ENCODE measurements at regions not wholly inside any gene's neighbourhood (a gene's known extent, or its start where the extent isn't known, plus 50 kb on each side); places are given as distances from the start of the nearest gene placed in this dataset.

GRCh38 chr5:12460493-12461261, 556.4 kb upstream of the CTNND2 start:
- no peak for FAIRE-seq

- FAIRE-seq: no peak
Observed at GRCh38 chr5:12459326-12459725, 555.1 kb upstream of the CTNND2 start.

GRCh38 chr5:12419075-12419474, 514.8 kb upstream of the CTNND2 start:
- no peak for FAIRE-seq

- no peak for FAIRE-seq
Observed at GRCh38 chr5:12413585-12413984, 509.3 kb upstream of the CTNND2 start.

- FAIRE-seq: no peak
Observed at GRCh38 chr5:12413075-12413474, 508.8 kb upstream of the CTNND2 start.

GRCh38 chr5:12399868-12400267, 495.6 kb upstream of the CTNND2 start:
- FAIRE-seq: no peak

- FAIRE-seq: no peak
Observed at GRCh38 chr5:12392246-12392645, 488.0 kb upstream of the CTNND2 start.

- no peak for FAIRE-seq
Observed at GRCh38 chr5:12385095-12385494, 480.8 kb upstream of the CTNND2 start.

GRCh38 chr5:12384005-12384404, 479.8 kb upstream of the CTNND2 start:
- FAIRE-seq: no peak

- FAIRE-seq: no peak
Observed at GRCh38 chr5:12367973-12368372, 463.7 kb upstream of the CTNND2 start.

- no peak for FAIRE-seq
Observed at GRCh38 chr5:12360218-12360617, 456.0 kb upstream of the CTNND2 start.

GRCh38 chr5:12358371-12359090, 454.3 kb upstream of the CTNND2 start:
- no peak for FAIRE-seq

GRCh38 chr5:12357626-12358025, 453.4 kb upstream of the CTNND2 start:
- no peak for FAIRE-seq

- FAIRE-seq: no peak
Observed at GRCh38 chr5:12354686-12355085, 450.4 kb upstream of the CTNND2 start.

GRCh38 chr5:12343558-12343957, 439.3 kb upstream of the CTNND2 start:
- FAIRE-seq: no peak

GRCh38 chr5:12335938-12336337, 431.7 kb upstream of the CTNND2 start:
- no peak for FAIRE-seq

GRCh38 chr5:12332480-12332879, 428.2 kb upstream of the CTNND2 start:
- no peak for FAIRE-seq

GRCh38 chr5:12330993-12331588, 426.8 kb upstream of the CTNND2 start:
- FAIRE-seq: no peak

- FAIRE-seq: no peak
Observed at GRCh38 chr5:12330381-12330780, 426.1 kb upstream of the CTNND2 start.

- FAIRE-seq: no peak
Observed at GRCh38 chr5:12323637-12324229, 419.5 kb upstream of the CTNND2 start.

GRCh38 chr5:12322042-12322441, 417.8 kb upstream of the CTNND2 start:
- no peak for FAIRE-seq

GRCh38 chr5:12320331-12320730, 416.1 kb upstream of the CTNND2 start:
- no peak for FAIRE-seq

GRCh38 chr5:12316812-12317211, 412.6 kb upstream of the CTNND2 start:
- FAIRE-seq: no peak

GRCh38 chr5:12315461-12315860, 411.2 kb upstream of the CTNND2 start:
- FAIRE-seq: no peak
